ENCODE measurements at regions not wholly inside any gene's neighbourhood (a gene's known extent, or its start where the extent isn't known, plus 50 kb on each side); places are given as distances from the start of the nearest gene placed in this dataset.

- no peak for DNase-seq (ENCODE audit: low read depth in 4 of 4, low spot score in 2 of 4)
Measured at GRCh38 chr7:422191-422885, 97.3 kb downstream of the PDGFA start.

DNA sequence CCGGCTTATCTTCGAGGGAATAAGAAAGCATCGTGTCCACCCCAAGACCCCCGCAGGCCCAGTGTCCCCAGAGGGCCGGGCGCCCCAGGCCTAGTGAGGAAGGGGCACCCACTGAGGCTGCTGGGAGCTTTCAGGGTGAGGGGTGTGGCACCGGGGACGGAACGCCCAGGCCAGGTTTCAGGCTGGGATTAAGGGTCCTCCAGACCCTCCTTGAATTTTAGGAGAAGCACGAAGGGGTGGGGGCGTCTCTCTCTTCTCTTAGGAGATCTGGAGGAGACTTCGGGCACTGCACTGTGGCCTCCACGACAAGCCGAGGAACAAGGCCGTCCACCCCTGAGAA is 96.8 kb downstream of the PDGFA start:
- DNase-seq (ENCODE audit: low read depth in 4 of 4, low spot score in 2 of 4): no peak

GRCh38 chr7:423312-424260 is 96.1 kb downstream of the PDGFA start:
- DNase-seq (ENCODE audit: low read depth in 4 of 4, low spot score in 2 of 4): no peak

DNA sequence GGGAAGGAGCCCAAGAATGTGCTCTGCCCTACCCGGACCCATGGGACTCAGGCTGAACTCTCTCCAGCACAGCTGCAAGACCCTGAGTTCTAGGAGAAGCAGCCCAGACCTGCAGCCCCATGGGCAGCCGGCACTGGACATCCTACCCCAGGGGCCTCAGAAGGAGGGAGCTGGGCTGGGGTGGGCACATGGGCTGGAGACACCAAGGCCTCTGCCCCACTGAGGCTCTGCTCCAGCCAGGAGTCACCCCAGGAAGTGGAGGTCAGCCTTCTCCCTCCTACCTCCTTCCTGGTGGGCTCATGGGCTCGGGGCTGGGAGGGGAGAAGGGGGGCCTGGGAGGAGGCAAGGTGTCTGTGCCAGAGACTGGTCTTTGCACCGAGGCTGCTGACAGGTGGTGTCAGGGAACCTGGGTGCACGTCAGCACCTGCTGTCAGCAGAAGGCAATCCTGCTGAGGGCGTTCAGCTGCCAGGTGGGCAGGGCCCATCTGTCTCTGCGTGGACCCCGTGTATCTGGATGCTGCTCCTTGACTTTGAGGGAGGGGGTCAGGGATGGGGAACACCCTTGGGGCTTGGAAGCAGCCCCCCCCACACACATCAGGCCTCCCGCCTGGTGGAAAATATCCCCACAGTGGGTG is 95.2 kb downstream of the PDGFA start:
- no peak for DNase-seq (ENCODE audit: low read depth in 4 of 4, low spot score in 2 of 4)

GRCh38 chr7:424961-425793 is 94.5 kb downstream of the PDGFA start:
- DNase-seq (ENCODE audit: low read depth in 4 of 4, low spot score in 2 of 4): no peak

GRCh38 chr7:425794-426188 is 93.9 kb downstream of the PDGFA start:
- DNase-seq (ENCODE audit: low read depth in 4 of 4, low spot score in 2 of 4): no peak

DNA sequence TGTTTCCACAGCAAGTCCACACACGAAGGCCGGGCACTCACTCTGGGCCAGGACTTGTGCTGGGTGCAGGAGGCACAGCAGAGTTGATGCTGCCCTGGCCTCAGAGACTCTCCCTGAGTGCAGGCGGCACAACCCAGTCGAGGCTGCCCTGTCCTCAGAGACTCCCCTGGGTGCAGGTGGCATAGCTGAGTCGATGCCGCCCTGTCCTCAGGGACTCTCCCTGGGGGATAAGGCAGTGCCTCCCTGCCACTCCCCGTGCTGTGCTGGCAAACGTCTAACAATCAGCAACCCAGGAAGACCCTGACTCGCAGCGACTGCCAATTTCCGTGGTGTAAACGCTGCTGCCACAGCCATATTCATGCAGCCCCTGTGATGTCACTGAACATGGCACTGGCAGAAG is 93.1 kb downstream of the PDGFA start:
- no peak for DNase-seq (ENCODE audit: low read depth in 4 of 4, low spot score in 2 of 4)

DNA sequence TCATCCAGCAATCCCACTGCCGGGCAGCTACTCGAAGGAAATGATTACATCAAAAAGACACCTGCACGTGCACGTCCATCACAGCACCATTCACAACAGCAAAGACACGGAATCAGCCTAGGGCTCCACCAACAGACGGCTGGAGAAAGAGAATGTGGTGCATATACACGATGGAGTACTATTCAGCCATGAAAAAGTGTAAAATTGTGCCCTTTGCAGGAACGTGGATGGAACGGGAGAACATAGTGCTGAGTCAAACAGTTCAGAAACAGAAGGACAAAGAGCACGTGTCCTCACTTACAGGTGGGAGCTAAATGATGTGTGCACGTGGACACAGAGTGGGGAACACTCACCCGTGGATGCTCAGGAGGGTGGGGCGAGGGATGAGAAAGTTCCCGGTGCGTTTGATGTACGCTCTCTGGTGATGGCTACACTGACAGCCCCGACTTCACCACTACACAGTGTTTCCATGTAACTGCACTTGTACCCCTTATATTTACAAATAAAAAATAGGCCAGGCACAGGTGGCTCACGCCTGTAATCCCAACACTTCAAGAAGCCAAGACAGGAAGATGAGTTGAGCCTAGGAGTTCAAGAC is 92.0 kb downstream of the PDGFA start:
- DNase-seq (ENCODE audit: low read depth in 4 of 4, low spot score in 2 of 4): no peak

GRCh38 chr7:428387-428786 is 91.3 kb downstream of the PDGFA start:
- DNase-seq (ENCODE audit: low read depth in 4 of 4, low spot score in 2 of 4): no peak

DNA sequence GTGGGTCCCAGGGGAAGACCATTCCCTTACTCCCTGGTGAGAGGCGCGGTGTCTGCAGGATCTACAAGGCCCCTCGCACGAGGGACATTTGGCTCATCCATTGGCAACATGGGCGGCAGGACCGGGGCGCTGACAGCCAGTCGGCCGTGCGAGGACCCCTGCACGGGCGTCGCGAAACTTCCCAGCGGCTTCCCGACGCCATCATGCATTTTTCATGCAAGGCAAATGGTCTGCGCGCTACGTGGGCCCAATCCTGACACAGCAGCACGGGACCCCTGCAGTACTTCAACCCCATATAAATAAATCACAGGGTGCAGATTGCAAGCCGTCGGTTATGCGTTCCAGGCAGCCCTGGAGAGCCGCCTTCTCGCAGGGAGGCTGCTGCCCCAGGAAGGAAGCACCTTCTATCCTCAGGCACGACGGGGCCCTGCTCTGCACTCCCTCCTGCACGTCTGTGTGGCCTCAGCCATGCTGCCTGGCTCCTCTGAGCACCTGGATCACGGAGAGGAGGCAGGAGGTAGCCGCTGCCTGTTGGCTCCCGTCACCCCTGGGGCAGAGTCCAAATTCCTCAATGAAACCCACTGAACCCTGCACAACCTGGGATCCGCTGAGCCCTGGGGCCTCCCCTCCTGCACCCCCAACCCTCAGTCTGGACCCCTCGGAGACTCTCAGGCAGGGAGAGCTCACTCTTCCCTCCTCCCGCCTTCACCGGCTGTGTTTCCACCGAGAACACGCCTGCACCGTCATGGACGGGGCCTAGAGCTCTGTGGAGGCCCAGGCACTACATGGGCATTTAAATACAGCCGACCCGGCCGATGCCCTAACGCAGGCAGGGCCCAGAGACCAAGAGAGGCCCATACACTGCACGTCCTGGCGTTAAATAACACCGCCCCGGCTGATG is 90.5 kb downstream of the PDGFA start:
- no peak for DNase-seq (ENCODE audit: low read depth in 4 of 4, low spot score in 2 of 4)

GRCh38 chr7:429828-430180 is 89.8 kb downstream of the PDGFA start:
- DNase-seq (ENCODE audit: low read depth in 4 of 4, low spot score in 2 of 4): no peak

GRCh38 chr7:431041-431440 is 88.6 kb downstream of the PDGFA start:
- DNase-seq (ENCODE audit: low read depth in 4 of 4, low spot score in 2 of 4): no peak

DNA sequence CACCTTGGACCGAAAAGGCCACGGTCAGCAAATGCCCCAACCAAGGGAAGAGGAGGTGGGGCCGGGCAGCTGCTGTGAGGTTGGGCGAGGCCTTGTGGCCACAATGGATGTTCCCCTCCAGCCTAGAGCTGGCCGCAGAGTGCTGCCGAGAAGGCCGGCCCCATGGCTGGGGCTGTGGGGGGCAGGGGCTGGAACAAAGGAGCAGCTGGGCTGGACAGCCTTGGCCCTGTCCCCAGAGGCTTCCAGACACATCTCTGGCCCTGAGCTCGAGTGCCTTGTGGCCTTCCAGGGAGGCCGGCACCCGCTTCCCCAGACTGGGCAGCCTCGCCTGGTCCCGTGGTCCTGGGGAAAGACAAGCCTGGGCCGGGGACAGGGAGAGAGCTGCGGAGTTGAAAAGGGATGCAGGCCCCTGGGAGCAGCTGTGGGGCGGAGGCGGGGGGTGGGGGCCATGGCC is 88.0 kb downstream of the PDGFA start:
- DNase-seq (ENCODE audit: low read depth in 4 of 4, low spot score in 2 of 4): no peak

DNA sequence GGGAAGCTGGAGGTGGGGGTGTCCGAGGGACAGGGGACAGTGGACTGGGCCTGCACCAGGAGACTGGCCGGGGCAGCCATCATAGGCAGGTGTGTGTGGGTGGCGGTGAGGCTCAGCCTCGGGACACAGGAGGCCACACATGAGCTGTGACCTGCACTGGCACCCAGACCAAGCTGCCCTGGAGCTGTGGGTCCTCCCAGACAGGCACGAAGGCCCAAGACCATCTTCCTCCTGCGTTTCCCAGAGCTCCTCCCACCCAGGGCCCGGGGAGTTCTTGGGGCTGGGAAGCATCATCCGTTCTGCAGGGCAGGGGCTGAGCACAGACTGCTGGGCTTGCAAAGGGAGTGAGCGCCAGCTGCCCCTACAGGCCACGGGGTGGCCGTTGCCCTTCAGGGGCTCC is 87.4 kb downstream of the PDGFA start:
- no peak for DNase-seq (ENCODE audit: low read depth in 4 of 4, low spot score in 2 of 4)

DNA sequence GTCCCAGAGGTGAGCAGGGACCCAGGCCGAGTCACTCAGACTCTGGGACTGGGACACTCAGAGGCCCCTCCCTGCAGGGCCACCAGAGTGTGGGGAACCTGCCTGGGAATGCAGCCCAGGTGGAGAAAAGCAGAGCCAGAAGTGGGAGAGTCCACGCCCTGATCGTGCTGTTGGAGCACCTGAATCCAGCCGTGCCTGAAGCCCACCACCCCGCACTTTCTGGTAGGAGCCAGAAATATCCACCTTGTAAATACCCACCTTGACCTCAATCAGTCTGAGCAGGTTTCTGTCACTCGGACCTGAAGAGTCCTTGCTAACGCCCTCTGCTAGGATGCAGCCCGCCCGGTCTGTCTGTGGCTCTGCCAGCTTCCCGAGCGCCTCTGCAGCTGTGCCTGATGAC is 86.7 kb downstream of the PDGFA start:
- no peak for DNase-seq (ENCODE audit: low read depth in 4 of 4, low spot score in 2 of 4)

DNA sequence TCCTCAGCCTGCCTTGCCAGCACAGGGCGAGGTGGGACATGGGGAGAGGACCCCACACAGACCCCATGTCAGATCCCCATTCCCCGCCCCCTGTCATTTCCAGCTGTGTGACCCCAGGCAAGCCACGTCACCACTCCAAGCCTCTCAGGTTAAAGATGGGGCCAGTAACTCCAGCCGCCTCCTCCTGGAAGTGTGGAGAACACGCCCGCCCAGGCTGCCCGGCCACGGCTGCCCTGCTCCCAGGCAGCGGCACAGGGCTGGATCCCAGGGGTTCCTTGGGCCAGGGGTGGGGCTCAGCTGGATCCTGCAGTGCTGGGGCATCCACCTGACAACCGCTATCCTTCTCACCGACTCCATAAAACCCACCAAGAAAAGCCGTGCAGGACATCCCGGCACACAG is 86.1 kb downstream of the PDGFA start:
- DNase-seq (ENCODE audit: low read depth in 4 of 4, low spot score in 2 of 4): no peak

- DNase-seq (ENCODE audit: low read depth in 4 of 4, low spot score in 2 of 4): no peak
Measured at GRCh38 chr7:434891-435629, 84.6 kb downstream of the PDGFA start.

DNA sequence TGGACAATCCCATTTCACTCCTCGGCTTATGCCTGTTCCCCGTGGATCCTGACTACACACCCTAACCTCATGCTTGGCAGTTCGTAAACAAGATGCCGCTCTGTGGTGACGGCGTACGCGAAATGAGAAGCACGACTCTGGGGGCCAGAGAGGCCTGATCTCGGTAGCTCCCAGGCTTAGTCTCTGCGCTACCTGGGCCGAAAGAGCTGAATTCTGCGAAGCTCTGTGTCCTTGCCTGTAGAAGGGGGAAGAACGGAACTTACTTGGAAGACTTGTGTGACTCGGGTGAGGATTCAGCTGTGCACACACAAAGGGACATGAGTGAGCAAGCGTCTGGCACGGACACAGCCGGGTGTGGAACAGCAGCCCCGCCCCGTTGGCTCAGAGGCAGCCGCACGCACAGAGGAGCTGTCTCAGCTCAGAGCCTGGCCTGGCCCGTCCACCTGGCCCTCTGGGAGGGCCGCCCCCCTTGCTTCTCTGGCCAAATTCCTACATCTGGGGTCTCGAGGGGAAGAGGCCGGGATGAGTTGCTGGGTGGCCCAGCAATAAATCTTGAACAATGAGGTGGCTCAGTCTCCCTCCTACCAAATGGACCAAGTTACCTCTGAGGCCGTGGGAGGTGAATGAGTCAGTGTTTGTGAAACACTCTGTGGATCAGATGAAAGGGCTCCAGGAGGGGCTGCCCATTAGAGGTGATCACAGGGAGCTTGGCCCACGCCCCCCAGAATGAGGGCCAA is 83.8 kb downstream of the PDGFA start:
- no peak for DNase-seq (ENCODE audit: low read depth in 4 of 4, low spot score in 2 of 4)

Data from left renal cortex interstitium (tissue), 4 donors.